Mesothelial cell of epicardium (in vitro differentiated cells): ENCODE measurements at regions not wholly inside any gene's neighbourhood (a gene's known extent, or its start where the extent isn't known, plus 50 kb on each side); places are given as distances from the start of the nearest gene placed in this dataset.

ENCODE experiments used
- DNase-seq, 2 experiments: peaks; one replicate each; pipeline ENCODE4 v3.0.0; 2021; ENCODE audit warnings: low spot score in 2 of 2; ENCODE audit not compliant: unreplicated experiment in 2 of 2
- H3K27ac Mint-ChIP-seq: 2 replicates; pipeline ENCODE4 v1.8.0; 2021; ENCODE audit warnings: mixed read lengths
- H3K27me3 Mint-ChIP-seq: 2 replicates; pipeline ENCODE4 v1.8.0; 2021; ENCODE audit warnings: low read depth, mixed read lengths
- H3K36me3 Mint-ChIP-seq: 2 replicates; pipeline ENCODE4 v1.8.0; 2021; ENCODE audit warnings: mixed read lengths
- H3K4me1 Mint-ChIP-seq: 2 replicates; pipeline ENCODE4 v1.8.0; 2021; ENCODE audit warnings: mixed read lengths
- H3K4me3 Mint-ChIP-seq: 2 replicates; pipeline ENCODE4 v1.8.0; 2021; ENCODE audit warnings: mild to moderate bottlenecking, moderate library complexity, mixed read lengths
- H3K9me3 Mint-ChIP-seq: 2 replicates; pipeline ENCODE4 v1.8.0; 2021; ENCODE audit warnings: mixed read lengths
- CTCF ChIP-seq: fragments of 200-600 bp; sonication (generic); IDR thresholded peaks from one replicate; pipeline ENCODE4 v1.5.0; 2021; ENCODE audit warnings: antibody characterized with exemption; ENCODE audit not compliant: unreplicated experiment

- no peak for DNase-seq
- H3K9me3 Mint-ChIP-seq, result no peaks in the 10 kb centered on the region
- no peak overlapping the region for H3K4me3 Mint-ChIP-seq
- peaks cover 31% of the 10 kb centered on the region for H3K27me3 Mint-ChIP-seq
- no peak overlapping the region for H3K27ac Mint-ChIP-seq
- TF ChIP-seq CTCF, result no peak
- no peaks in the 10 kb centered on the region for H3K36me3 Mint-ChIP-seq
- peaks cover 7% of the 10 kb centered on the region for H3K4me1 Mint-ChIP-seq
These were observed 58.1 kb upstream of the HEPHL1 start for GRCh38 chr11:93963072-93963471.

DNA sequence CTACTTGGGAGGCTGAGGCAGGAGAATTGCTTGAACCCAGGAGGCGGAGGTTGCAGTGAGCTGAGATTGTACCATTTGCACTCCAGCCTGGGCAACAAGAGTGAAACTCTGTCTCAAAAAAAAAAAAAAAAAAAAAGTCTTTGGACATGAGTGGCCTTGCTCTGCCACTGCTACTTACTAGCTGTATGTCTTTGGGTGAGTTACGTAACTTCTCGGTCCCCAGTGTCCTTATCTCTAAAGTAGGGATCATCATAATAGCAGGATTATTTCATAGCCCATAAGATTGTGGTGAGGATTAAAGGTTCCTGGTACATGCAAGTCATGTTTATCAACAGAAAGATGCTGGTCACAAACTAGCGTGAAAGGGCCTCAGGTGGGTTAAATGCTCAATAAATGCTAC lies 53.9 kb upstream of the HEPHL1 start:
- no peak for DNase-seq
- no peak overlapping the region for H3K4me3 Mint-ChIP-seq
- H3K27me3 Mint-ChIP-seq, result peaks cover 34% of the 10 kb centered on the region
- no peaks in the 10 kb centered on the region for H3K4me1 Mint-ChIP-seq
- H3K36me3 Mint-ChIP-seq, result no peaks in the 10 kb centered on the region
- H3K27ac Mint-ChIP-seq, result no peak overlapping the region
- TF ChIP-seq CTCF, result no peak
- H3K9me3 Mint-ChIP-seq, result no peaks in the 10 kb centered on the region

DNA sequence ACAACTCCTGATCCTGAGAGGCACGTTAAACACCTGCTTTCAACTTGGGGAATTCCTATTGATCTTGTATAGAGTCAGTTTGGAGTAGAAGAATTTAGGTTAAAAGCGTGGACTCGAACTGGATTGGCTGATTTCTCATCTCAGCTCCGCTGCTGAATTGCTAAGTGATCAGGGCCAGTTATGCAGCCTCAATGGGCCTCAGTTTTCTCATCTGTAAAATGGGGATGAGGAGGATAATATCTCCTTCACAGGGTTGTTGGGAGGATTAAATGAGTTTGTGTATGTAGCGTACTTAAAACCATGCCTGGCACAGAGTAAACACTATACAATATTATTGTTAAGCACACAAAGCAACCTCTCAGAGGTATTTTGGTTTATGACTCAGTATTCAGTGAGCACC lies 53.2 kb upstream of the HEPHL1 start:
- peaks cover 31% of the 10 kb centered on the region for H3K27me3 Mint-ChIP-seq
- no peaks in the 10 kb centered on the region for H3K4me1 Mint-ChIP-seq
- no peak for DNase-seq
- H3K9me3 Mint-ChIP-seq, result no peaks in the 10 kb centered on the region
- TF ChIP-seq CTCF, result no peak
- no peaks in the 10 kb centered on the region for H3K36me3 Mint-ChIP-seq
- no peak overlapping the region for H3K4me3 Mint-ChIP-seq
- H3K27ac Mint-ChIP-seq, result no peak overlapping the region

DNA sequence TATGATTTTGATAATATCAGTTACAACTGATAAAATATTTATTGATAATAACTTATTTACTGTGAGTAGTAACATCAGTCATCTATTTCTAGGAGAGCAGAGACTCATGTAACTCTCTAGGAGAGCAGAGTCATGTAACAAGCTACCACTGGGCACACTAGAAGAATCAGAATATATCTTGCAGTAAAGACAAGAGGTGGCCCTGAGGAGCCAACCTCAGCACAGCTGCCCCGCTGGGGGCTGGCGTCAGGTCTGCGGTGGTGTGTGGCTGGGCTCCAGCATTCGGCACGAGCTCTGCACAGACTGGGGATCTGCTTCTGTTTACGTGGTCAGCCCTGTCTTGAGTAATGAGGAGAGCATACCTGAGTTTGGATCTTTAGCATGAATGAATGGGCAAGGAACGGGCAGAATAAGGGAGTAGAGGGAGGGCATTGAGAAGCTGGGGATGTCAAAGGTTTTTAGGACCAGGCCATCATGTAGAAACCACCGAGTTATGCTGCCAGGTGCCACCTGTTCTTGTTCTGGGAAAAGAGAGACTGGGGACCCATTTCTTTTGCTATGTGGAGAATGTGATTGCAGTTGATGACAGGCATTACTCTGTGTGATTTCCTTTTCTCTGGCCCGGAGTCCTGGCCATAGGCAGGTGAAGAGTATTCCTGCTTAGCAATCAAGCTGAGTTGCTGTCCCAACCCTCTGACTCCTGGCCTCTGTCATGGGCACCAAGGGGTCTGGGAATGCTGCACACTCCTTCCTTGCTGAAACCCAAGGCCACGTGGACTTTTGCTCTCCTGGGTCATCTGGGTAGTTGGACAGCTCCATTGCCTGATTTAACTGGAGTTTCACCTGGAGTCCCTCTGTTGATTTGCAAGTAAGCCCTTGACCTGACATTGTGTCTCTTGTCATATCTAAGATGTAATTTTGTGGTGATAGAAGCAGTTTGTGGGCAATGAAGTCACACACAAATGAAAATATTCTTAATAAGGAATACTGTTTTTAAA lies 50.9 kb upstream of the HEPHL1 start:
- no peak overlapping the region for H3K27ac Mint-ChIP-seq
- H3K36me3 Mint-ChIP-seq, result no peaks in the 10 kb centered on the region
- DNase-seq, result no peak
- peaks cover 8% of the 10 kb centered on the region for H3K4me1 Mint-ChIP-seq
- H3K27me3 Mint-ChIP-seq, result peaks cover 23% of the 10 kb centered on the region
- TF ChIP-seq CTCF, result no peak
- peaks cover 3% of the 10 kb centered on the region for H3K9me3 Mint-ChIP-seq
- H3K4me3 Mint-ChIP-seq, result no peak overlapping the region
